Upper lobe of left lung (tissue), 6 donors: ENCODE measurements at regions not wholly inside any gene's neighbourhood (a gene's known extent, or its start where the extent isn't known, plus 50 kb on each side); places are given as distances from the start of the nearest gene placed in this dataset.
A peak's percentile ranks its signal among the peaks of the same experiment; 100 is the strongest.

Experiments used
- ATAC-seq, 2 donors: fragments of 200-7000 bp; cut with Tn5 transposase; one replicate each; pipeline ENCODE4 v1.9.1; 2022; ENCODE audit warnings: mild to moderate bottlenecking in 2 of 2, moderate library complexity in 2 of 2; ENCODE audit not compliant: low FRiP score in 2 of 2
- DNase-seq, 2 donors: peaks; one replicate each; pipeline ENCODE4 v3.0.0-alpha.2; 2019 to 2020
- H3K27ac ChIP-seq, 4 donors: fragments of 200-600 bp; sonication (generic); one replicate each; pipeline ENCODE4 v1.5.1; 2016 to 2019
- H3K27me3 ChIP-seq, 4 donors: fragments of 200-600 bp; sonication (generic); one replicate each; pipeline ENCODE4 v1.5.1; 2017 to 2019
- H3K36me3 ChIP-seq, 4 donors: fragments of 200-600 bp; sonication (generic); one replicate each; pipeline ENCODE4 v1.5.1; 2016 to 2019
- H3K4me1 ChIP-seq, 4 donors: fragments of 200-600 bp; sonication (generic); one replicate each; pipeline ENCODE4 v1.5.1; 2018 to 2019
- H3K4me3 ChIP-seq, 4 donors: fragments of 200-600 bp; sonication (generic); one replicate each; pipeline ENCODE4 v1.5.1; 2017 to 2019; ENCODE audit warnings: mild to moderate bottlenecking in 2 of 4, moderate library complexity in 1 of 4
- H3K9me3 ChIP-seq, 4 donors: fragments of 200-600 bp; sonication (generic); one replicate each; pipeline ENCODE4 v1.5.1; 2018 to 2019
- EP300 ChIP-seq, 4 donors: sonication (generic); formaldehyde crosslinking; IDR thresholded peaks; one replicate each; pipeline ENCODE4 v1.5.1; 2017; ENCODE audit warnings: antibody characterized with exemption in 4 of 4, control low read depth in 2 of 4
- POLR2A ChIP-seq, 4 donors: fragments of 450-650 bp; IDR thresholded peaks; one replicate each; pipeline ENCODE4 v1.5.1; 2016 to 2017; ENCODE audit warnings: antibody characterized with exemption in 4 of 4, mild to moderate bottlenecking in 2 of 4
- POLR2AphosphoS5 ChIP-seq, 2 donors: sonication (generic); formaldehyde crosslinking; IDR thresholded peaks; one replicate each; pipeline ENCODE4 v1.5.1; 2017; ENCODE audit warnings: antibody characterized with exemption in 2 of 2
- WGBS, 2 donors: methylation state at CpG; one replicate each; pipeline ENCODE4 v1.1.5; 2017 to 2018; 5-methylcytosine and 5-hydroxymethylcytosine counted together
- TF ChIP-seq, protein P1 (sequence below), 6 experiments: fragments of 450-650 bp in 4 of 6; fragments of 200-600 bp in 2 of 6; sonication (generic) in 2 of 6; IDR thresholded peaks; one replicate each; pipeline ENCODE4 v1.5.1; 2016 to 2019; ENCODE audit warnings: antibody characterized with exemption in 6 of 6
- donor health status: DM: no; HTN: no; CAD: no; lungs with moderate emphysema.
- donor health status: DM: no; HTN: yes; CAD: no; lungs with severe emphysema.

DNA sequence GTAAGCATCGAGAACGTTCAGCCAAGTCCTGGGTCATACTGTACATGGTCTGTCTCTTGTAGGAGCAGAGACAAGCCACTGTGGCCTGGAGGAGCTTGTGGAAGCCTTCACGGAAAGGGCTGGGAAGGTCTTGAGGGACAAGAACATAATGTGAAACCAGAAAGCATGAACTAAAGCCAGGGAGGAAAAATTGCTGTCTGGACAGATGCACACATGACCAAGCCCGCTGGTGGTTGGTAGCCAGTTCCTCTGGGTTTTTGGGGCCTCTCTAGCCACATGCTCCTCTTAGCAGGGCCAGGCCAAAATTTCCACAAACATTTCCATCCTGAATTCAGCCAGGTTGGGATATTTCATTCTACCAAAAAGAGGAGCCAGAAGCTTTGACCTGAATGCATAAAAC lies 196.2 kb upstream of the SIX2 start:
- Histone ChIP-seq H3K4me1 (no peaks in the 10 kb centered on the region), H3K27ac (no peak overlapping the region), H3K27me3 (no peaks in the 10 kb centered on the region), H3K36me3 (no peaks in the 10 kb centered on the region), H3K9me3 (no peaks in the 10 kb centered on the region), H3K4me3 (no peak overlapping the region)
- 92 to 93% methylated on average over 4 of the region's 4 CpGs for WGBS, 2 donors
- ATAC-seq (no peak), DNase-seq (no peak)
- TF ChIP-seq POLR2A (IDR thresholded peaks at IDR 0.05) (no peak), EP300 (IDR thresholded peaks at IDR 0.05) (no peak), POLR2AphosphoS5 (IDR thresholded peaks at IDR 0.05) (no peak)
- TF ChIP-seq, protein P1, sequence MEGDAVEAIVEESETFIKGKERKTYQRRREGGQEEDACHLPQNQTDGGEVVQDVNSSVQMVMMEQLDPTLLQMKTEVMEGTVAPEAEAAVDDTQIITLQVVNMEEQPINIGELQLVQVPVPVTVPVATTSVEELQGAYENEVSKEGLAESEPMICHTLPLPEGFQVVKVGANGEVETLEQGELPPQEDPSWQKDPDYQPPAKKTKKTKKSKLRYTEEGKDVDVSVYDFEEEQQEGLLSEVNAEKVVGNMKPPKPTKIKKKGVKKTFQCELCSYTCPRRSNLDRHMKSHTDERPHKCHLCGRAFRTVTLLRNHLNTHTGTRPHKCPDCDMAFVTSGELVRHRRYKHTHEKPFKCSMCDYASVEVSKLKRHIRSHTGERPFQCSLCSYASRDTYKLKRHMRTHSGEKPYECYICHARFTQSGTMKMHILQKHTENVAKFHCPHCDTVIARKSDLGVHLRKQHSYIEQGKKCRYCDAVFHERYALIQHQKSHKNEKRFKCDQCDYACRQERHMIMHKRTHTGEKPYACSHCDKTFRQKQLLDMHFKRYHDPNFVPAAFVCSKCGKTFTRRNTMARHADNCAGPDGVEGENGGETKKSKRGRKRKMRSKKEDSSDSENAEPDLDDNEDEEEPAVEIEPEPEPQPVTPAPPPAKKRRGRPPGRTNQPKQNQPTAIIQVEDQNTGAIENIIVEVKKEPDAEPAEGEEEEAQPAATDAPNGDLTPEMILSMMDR (IDR thresholded peaks at IDR 0.05), result no peak

DNA sequence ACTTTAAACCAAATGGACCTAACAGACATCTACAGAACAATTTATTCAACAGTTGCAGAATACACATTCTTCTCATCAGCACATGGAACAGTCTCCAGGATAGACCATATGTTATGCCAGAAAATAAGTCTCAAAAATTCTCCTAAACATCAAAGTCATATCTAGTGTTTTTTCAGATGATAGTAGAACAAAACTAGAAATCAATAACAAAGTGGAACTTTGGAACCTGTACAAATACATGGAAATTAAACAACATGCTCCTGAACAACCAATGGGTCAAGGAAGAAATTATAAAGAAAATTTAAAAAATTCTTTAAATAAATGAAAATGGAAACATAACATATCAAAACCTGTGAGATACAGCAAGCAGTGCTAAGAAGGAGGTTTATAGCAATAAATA lies 194.1 kb upstream of the SIX2 start:
- no peaks in the 10 kb centered on the region for H3K27me3 ChIP-seq
- no peak for ATAC-seq
- no peaks in the 10 kb centered on the region for H3K9me3 ChIP-seq
- DNase-seq, result no peak
- no peaks in the 10 kb centered on the region for H3K4me1 ChIP-seq
- no peaks in the 10 kb centered on the region for H3K36me3 ChIP-seq
- H3K27ac ChIP-seq, result no peak overlapping the region
- no peak overlapping the region for H3K4me3 ChIP-seq
- TF ChIP-seq POLR2A (IDR thresholded peaks at IDR 0.05) (no peak), POLR2AphosphoS5 (IDR thresholded peaks at IDR 0.05) (no peak), EP300 (IDR thresholded peaks at IDR 0.05) (no peak)
- TF ChIP-seq, protein P1 (IDR thresholded peaks at IDR 0.05), result no peak

DNA sequence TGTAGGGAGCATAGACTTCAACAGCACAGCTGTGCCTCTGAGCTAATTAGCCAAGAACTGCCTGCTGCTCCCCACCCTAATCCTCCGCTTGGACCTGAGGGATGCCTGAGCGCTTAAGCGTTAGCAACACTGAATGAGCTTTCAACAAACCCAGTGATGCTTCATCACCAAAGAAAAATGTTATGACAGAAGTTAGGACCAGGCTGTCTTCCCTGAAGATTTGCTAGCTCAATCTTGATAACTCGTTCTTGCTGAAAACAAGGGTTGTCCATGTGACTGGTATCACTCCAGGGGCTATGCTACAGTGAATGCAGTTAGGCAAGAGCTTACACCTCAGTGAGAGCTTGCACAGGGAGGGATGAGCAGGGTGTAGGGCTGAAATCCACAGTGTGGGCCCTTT lies 190.7 kb upstream of the SIX2 start:
- no peak overlapping the region for H3K27ac ChIP-seq
- ATAC-seq, result peak in 1 of 2 donors; percentile 93
- no peaks in the 10 kb centered on the region for H3K27me3 ChIP-seq
- H3K4me1 ChIP-seq, result no peaks in the 10 kb centered on the region
- TF ChIP-seq, protein P1 (IDR thresholded peaks at IDR 0.05), result no peak
- TF ChIP-seq EP300 (IDR thresholded peaks at IDR 0.05) (no peak), POLR2A (IDR thresholded peaks at IDR 0.05) (no peak), POLR2AphosphoS5 (IDR thresholded peaks at IDR 0.05) (no peak)
- no peak overlapping the region for H3K4me3 ChIP-seq
- H3K9me3 ChIP-seq, result no peaks in the 10 kb centered on the region
- WGBS, 2 donors, result 85 to 98% methylated on average over 4 of the region's 4 CpGs
- no peak for DNase-seq
- H3K36me3 ChIP-seq, result no peaks in the 10 kb centered on the region

DNA sequence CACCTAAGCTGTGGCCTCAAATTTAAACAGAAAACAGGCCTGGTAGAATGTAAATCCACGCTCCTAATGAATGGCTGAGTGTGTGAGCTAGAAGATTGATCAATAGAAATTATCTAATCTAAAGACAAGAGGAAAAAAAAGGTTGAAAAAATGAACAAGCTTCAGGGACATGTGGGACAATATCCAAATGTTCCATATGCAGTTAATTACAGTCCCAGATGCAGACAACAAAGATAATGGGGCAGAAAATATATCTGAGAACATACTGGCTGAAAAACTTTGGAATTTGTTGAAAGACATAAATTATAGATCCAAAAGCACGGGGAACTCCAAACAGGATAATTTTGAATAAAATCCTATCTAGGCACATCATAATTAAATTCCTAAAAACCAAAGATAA lies 186.7 kb upstream of the SIX2 start:
- WGBS, 2 donors, result 78 to 83% methylated on average over 2 of the region's 2 CpGs
- no peak overlapping the region for H3K27ac ChIP-seq
- ATAC-seq (no peak), DNase-seq (no peak)
- no peaks in the 10 kb centered on the region for H3K4me1 ChIP-seq
- no peak overlapping the region for H3K4me3 ChIP-seq
- no peaks in the 10 kb centered on the region for H3K36me3 ChIP-seq
- H3K27me3 ChIP-seq, result no peaks in the 10 kb centered on the region
- no peaks in the 10 kb centered on the region for H3K9me3 ChIP-seq
- no peak for TF ChIP-seq POLR2A (IDR thresholded peaks at IDR 0.05)
- TF ChIP-seq, protein P1 (IDR thresholded peaks at IDR 0.05), result no peak
- TF ChIP-seq EP300 (IDR thresholded peaks at IDR 0.05), result no peak
- TF ChIP-seq POLR2AphosphoS5 (IDR thresholded peaks at IDR 0.05), result no peak

DNA sequence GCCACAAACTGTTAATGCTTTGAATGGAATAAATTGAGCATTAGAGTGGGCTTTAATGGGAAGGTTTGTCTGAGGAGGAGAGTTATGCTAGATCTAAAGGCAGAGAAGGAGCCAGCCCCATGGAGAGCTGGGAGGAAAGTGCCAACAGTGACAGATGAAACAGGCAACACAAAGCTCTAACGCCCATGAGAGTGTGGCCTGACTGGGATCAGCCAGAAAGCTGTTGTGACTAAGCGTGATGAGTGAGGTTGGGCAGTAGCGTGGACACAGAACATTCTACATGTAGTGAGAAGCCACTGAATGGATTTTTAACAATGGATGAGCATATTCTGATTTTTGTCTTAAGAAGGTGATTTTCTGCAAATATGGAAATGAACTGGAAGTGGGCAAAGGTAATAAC lies 185.3 kb upstream of the SIX2 start:
- DNase-seq, result no peak
- Histone ChIP-seq H3K27ac (no peak overlapping the region), H3K9me3 (no peaks in the 10 kb centered on the region), H3K4me1 (no peaks in the 10 kb centered on the region), H3K36me3 (no peaks in the 10 kb centered on the region), H3K27me3 (no peaks in the 10 kb centered on the region), H3K4me3 (no peak overlapping the region)
- 80 to 85% methylated on average over 3 of the region's 3 CpGs for whole genome bisulfite sequencing, 2 donors
- ATAC-seq, result no peak
- TF ChIP-seq POLR2A (IDR thresholded peaks at IDR 0.05) (no peak), EP300 (IDR thresholded peaks at IDR 0.05) (no peak), POLR2AphosphoS5 (IDR thresholded peaks at IDR 0.05) (no peak)
- TF ChIP-seq, protein P1 (IDR thresholded peaks at IDR 0.05), result no peak
